K562 (cell line): ENCODE measurements at regions not wholly inside any gene's neighbourhood (a gene's known extent, or its start where the extent isn't known, plus 50 kb on each side); places are given as distances from the start of the nearest gene placed in this dataset.

Experiments
- ATAC-seq: fragments of 200-7000 bp; cut with Tn5 transposase; 3 replicates; pipeline ENCODE4 v1.9.1; 2020; ENCODE audit warnings: moderate library complexity
- BruUV-seq: library from RNA; stranded (reverse); fragments of 400-500 nt; replicated peaks from 2 replicates; lab custom pipeline; 2021; lab: Mats Ljungman, UMichigan
- CTCF ChIA-PET: fragments of 300-600 bp; formaldehyde crosslinking; extraction: SDS; loops from one replicate; lab custom pipeline; 2021; ENCODE audit warnings: low intra/inter-chr PET ratio; lab: Yijun Ruan, JAX
- POLR2A ChIA-PET: fragments of 300-600, 350-650 bp; sonication (Branson Sonifier 250); formaldehyde crosslinking; extraction: SDS; loops from one replicate; lab custom pipeline; 2021; ENCODE audit warnings: antibody characterized with exemption, inconsistent platforms; lab: Yijun Ruan, JAX
- DNase-seq, 4 experiments: peaks; one replicate each; pipeline versions ENCODE4 v3.0.0 to v3.0.0-alpha.2; 2011 to 2018; ENCODE audit warnings: low spot score in 3 of 4, mixed read lengths in 3 of 4; ENCODE audit errors: extremely low read depth in 1 of 4
- FAIRE-seq: peaks from 2 replicates; lab custom pipeline; 2011; peaks lifted over from hg19 to GRCh38; lab: Jason Lieb, UNC
- H2AFZ ChIP-seq: 2 replicates; pipeline ENCODE4 v1.6.0; 2011; ENCODE audit warnings: low read depth, low read length, control low read depth, inconsistent platforms
- H3K27ac ChIP-seq: fragments of 200-600 bp; 3 replicates; pipeline ENCODE4 v1.8.0; 2011; ENCODE audit warnings: low read depth, mild to moderate bottlenecking, control low read depth, inconsistent platforms, low read length, moderate library complexity, mixed read lengths; ENCODE audit errors: extremely low read depth
- H3K27me3 ChIP-seq, 2 experiments: fragments of 300-600 bp in 1 of 2; 2 replicates in 1 of 2; 3 replicates in 1 of 2; pipeline versions ENCODE4 v1.6.0 to v1.8.0; 2011; ENCODE audit warnings: inconsistent platforms in 2 of 2, low read length in 2 of 2, mild to moderate bottlenecking in 1 of 2, mixed read lengths in 1 of 2, moderate library complexity in 1 of 2; ENCODE audit not compliant: control insufficient read depth in 2 of 2, insufficient read depth in 2 of 2
- H3K36me3 ChIP-seq: fragments of 300-600 bp; 3 replicates; pipeline ENCODE4 v1.8.0; 2011; ENCODE audit warnings: mild to moderate bottlenecking, low read length, inconsistent platforms; ENCODE audit not compliant: control insufficient read depth, insufficient read depth
- H3K4me1 ChIP-seq, 2 experiments: fragments of 200-600 bp in 1 of 2; replicated peaks in 1 of 2; 2 replicates in 1 of 2; 3 replicates in 1 of 2; pipeline versions ENCODE4 v1.5.1 to v1.8.0; 2011; ENCODE audit warnings: inconsistent platforms in 2 of 2, low read length in 2 of 2, mild to moderate bottlenecking in 1 of 2, mixed read lengths in 1 of 2, moderate library complexity in 1 of 2; ENCODE audit not compliant: control insufficient read depth in 2 of 2, insufficient read depth in 2 of 2
- H3K4me2 ChIP-seq: 2 replicates; pipeline ENCODE4 v1.6.1; 2011; ENCODE audit warnings: low read length, control low read depth, inconsistent platforms, mixed read lengths; ENCODE audit not compliant: insufficient read depth
- H3K4me3 ChIP-seq: fragments of 200-600 bp; sonication (generic), shearing (Covaris generic); 2 replicates; pipeline ENCODE4 v1.5.1; 2016; ENCODE audit warnings: control low read depth, inconsistent platforms
- H3K79me2 ChIP-seq: fragments of 200-600 bp; 3 replicates; pipeline ENCODE4 v1.8.0; 2011; ENCODE audit warnings: low read length, inconsistent platforms; ENCODE audit not compliant: control insufficient read depth, insufficient read depth
- H3K9ac ChIP-seq, 2 experiments: 2 replicates each; pipeline versions ENCODE4 v1.6.0 to v1.6.1; 2011; ENCODE audit warnings: low read depth in 2 of 2, low read length in 2 of 2, control low read depth in 1 of 2, inconsistent platforms in 1 of 2, mild to moderate bottlenecking in 1 of 2, mixed read lengths in 1 of 2; ENCODE audit not compliant: insufficient read depth in 1 of 2
- H3K9me1 ChIP-seq: one replicate; pipeline ENCODE4 v1.6.0; 2011; ENCODE audit warnings: inconsistent platforms, mild to moderate bottlenecking, low read length, moderate library complexity; ENCODE audit not compliant: control insufficient read depth, insufficient read depth
- H3K9me3 ChIP-seq: replicated peaks from 2 replicates; pipeline ENCODE4 v1.5.1; 2011; ENCODE audit warnings: low read depth, low read length, inconsistent platforms; ENCODE audit not compliant: control insufficient read depth, insufficient read depth
- H4K20me1 ChIP-seq: replicated peaks from 2 replicates; pipeline ENCODE4 v1.6.1; 2011; ENCODE audit warnings: low read length, inconsistent platforms, mixed read lengths; ENCODE audit not compliant: control insufficient read depth, insufficient read depth
- C11orf30 ChIP-seq: fragments of 450-650 bp; IDR thresholded peaks from 2 replicates; pipeline ENCODE4 v1.6.1; 2016; ENCODE audit warnings: low read depth, mild to moderate bottlenecking
- FOSL1 ChIP-seq: fragments of 200-800 bp; sonication (Bioruptor generic); conservative IDR thresholded peaks from 2 replicates; pipeline ENCODE4 v1.6.1; 2016; ENCODE audit warnings: missing genetic modification characterization, missing compliant biosample characterization
- FOXJ2 ChIP-seq: fragments of 200-800 bp; sonication (Bioruptor generic); IDR thresholded peaks from 2 replicates; pipeline ENCODE4 v1.6.1; 2016; ENCODE audit warnings: missing genetic modification characterization, missing compliant biosample characterization
- ILF3 ChIP-seq: fragments of 450-650 bp; IDR thresholded peaks from 2 replicates; pipeline ENCODE4 v1.6.1; 2018; ENCODE audit warnings: antibody characterized with exemption, mild to moderate bottlenecking, moderate library complexity, borderline replicate concordance
- JUND ChIP-seq, 2 experiments: IDR thresholded peaks; 2 replicates in 1 of 2; 3 replicates in 1 of 2; pipeline ENCODE4 v1.6.1; 2011; ENCODE audit warnings: borderline replicate concordance in 2 of 2, low read depth in 2 of 2, low read length in 2 of 2, improper control_type of control experiment in 1 of 2, missing biosample characterization in 1 of 2, missing genetic modification characterization in 1 of 2, missing genetic modification reagents in 1 of 2
- KLF10 ChIP-seq: fragments of 250-450 bp; sonication (Bioruptor Pico); IDR thresholded peaks from 2 replicates; pipeline ENCODE4 v1.6.1; 2021; ENCODE audit warnings: matching md5 sums
- MAFK ChIP-seq: IDR thresholded peaks from 2 replicates; pipeline ENCODE4 v1.6.1; 2011; ENCODE audit warnings: low read length, improper control_type of control experiment
- STAT5B ChIP-seq: fragments of 250-450 bp; sonication (Bioruptor Pico); IDR thresholded peaks from 2 replicates; pipeline ENCODE4 v1.8.0; 2021; ENCODE audit warnings: mild to moderate bottlenecking, inconsistent platforms
- U2AF1 ChIP-seq: fragments of 200-400 bp; formaldehyde crosslinking; optimal IDR thresholded peaks from 2 replicates; pipeline ENCODE3; 2017; ENCODE audit warnings: mild to moderate bottlenecking, low read depth, low read length, moderate library complexity
- XRCC4 ChIP-seq: IDR thresholded peaks from one replicate; pipeline ENCODE4 v1.6.1; 2011; ENCODE audit not compliant: insufficient read depth, insufficient read length; ENCODE audit errors: extremely low read depth
- ZFP30 ChIP-seq: fragments of 250-450 bp; sonication (Bioruptor Pico); IDR thresholded peaks from 2 replicates; pipeline ENCODE4 v1.8.0; 2022; ENCODE audit warnings: moderate library complexity, mild to moderate bottlenecking, inconsistent platforms, borderline replicate concordance
- ZNF232 ChIP-seq: sonication (generic); formaldehyde crosslinking; IDR thresholded peaks from 2 replicates; pipeline ENCODE4 v1.8.0; 2022; ENCODE audit warnings: mild to moderate bottlenecking, missing genetic modification reagents
- WGBS: fragments of 100-300 bp; shearing (Covaris generic); methylation state at CpG from one replicate; pipeline ENCODE4 v1.1.6; 2016; ENCODE audit warnings: low coverage, mixed read lengths; ENCODE audit not compliant: insufficient coverage; ENCODE audit errors: missing lambda C conversion rate; 5-methylcytosine and 5-hydroxymethylcytosine counted together
- in situ Hi-C: fragments of 300-500 bp; cut with MboI; formaldehyde crosslinking; loops from 4 replicates; pipeline ENCODE4 v1.15.0; 2018; ENCODE audit warnings: inconsistent platforms, mixed read lengths
- intact Hi-C: fragments of 100-400 bp; cut with micrococcal nuclease; formaldehyde crosslinking; loops from 2 replicates; pipeline ENCODE4 v1.14.2; 2022
- TF ChIP-seq, protein P1 (sequence below): fragments of 250-450 bp; sonication (Bioruptor Pico); IDR thresholded peaks from 2 replicates; pipeline ENCODE4 v1.9.0; 2021; ENCODE audit warnings: mild to moderate bottlenecking
- TF ChIP-seq, protein P2 (sequence below): fragments of 250-450 bp; sonication (Bioruptor Pico); IDR thresholded peaks from 2 replicates; pipeline ENCODE4 v1.4.0; 2020

DNA sequence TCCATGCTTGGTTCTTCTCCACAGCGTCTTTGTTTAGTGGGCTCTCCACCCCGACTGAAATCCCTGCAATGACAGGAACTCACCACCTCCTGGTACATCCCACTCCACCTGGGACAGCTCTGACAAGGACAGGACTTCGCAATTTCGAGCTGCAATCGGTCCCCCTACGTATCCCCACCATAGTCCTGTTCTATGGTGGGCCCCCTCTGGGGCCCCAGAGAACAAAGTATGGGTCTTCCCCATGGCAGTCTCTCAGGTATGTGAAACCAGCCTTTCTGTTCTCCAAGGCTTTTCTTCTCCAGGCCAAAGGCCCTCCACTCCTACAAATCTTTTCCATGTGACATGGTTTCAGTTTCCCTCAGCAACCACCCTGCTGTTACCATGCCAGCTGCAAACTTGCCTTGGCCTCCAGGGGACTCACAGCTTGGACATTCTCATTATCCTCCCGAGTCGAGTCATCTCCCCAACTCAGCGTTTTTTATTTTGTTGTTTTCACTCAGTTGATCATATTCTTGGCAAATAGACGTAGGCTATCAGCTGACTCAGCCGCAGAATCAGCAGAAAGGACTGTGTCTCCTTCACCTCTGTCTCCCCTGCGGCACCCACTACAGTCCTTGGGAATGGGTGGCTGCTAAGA, 233.3 kb downstream of the OPA1 start:
- Histone ChIP-seq H3K36me3 (no peaks in the 10 kb centered on the region), H3K4me2 (peak overlapping the region; percentile 65), H2AFZ (peak overlapping the region; percentile 84), H3K9ac (peak overlapping the region; percentile 1 to 18; a peak in 2 of 4 replicates), H3K27me3 (no peaks in the 10 kb centered on the region), H3K4me3 (no peak overlapping the region), H3K27ac (0 out of 3 replicates have a peak overlapping the region, but pooled peaks have one; percentile 23), H3K79me2 (no peaks in the 10 kb centered on the region), H3K9me3 (no peaks in the 10 kb centered on the region), H3K4me1 (peaks cover 9 to 30% of the 10 kb centered on the region in 2 experiments; a peak in 4 of 5 replicates), H4K20me1 (no peaks in the 10 kb centered on the region), H3K9me1 (no peaks in the 10 kb centered on the region)
- peak; percentile 67 for FAIRE-seq
- in situ Hi-C loops (no loop called here), intact Hi-C loops (no loop called here)
- peak in 2 of 4 experiments; percentile 39 to 49 for DNase-seq
- CTCF ChIA-PET = no interaction called here
- POLR2A ChIA-PET = interaction anchor here (0.7 to 3.3 kb wide), 7 partner anchors 9 to 312 kb away, joined by 3 to 15 read pairs (median 6); no protein-coding TSS in a partner anchor
- WGBS = 39% methylated on average over 12 of the region's 12 CpGs
- ATAC-seq = peak; percentile 72
- no TSS peak for BruUV-seq
- TF ChIP-seq ZFP30 (CRISPR knock-in tag) (no peak), MAFK (peak; percentile 73), ZNF232 (CRISPR knock-in tag) (no peak), KLF10 (CRISPR knock-in tag) (no peak), ILF3 (no peak), FOSL1 (tag) (peak; percentile 64; the same call in 1 of the 2 replicates), XRCC4 (no peak), STAT5B (no peak), FOXJ2 (peak; percentile 86), U2AF1 (no peak), C11orf30 (peak; percentile 94), JUND (IDR thresholded peaks at IDR 0.05; ENCODE audit: borderline replicate concordance, low read depth, low read length) (peak; percentile 42; the same call in 1 of the 2 replicates), JUND (tag; IDR thresholded peaks at IDR 0.05; ENCODE audit: borderline replicate concordance, low read depth, low read length) (no peak)
- TF ChIP-seq, protein P1, sequence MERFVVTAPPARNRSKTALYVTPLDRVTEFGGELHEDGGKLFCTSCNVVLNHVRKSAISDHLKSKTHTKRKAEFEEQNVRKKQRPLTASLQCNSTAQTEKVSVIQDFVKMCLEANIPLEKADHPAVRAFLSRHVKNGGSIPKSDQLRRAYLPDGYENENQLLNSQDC (CRISPR knock-in tag) = no peak
- TF ChIP-seq, protein P2, sequence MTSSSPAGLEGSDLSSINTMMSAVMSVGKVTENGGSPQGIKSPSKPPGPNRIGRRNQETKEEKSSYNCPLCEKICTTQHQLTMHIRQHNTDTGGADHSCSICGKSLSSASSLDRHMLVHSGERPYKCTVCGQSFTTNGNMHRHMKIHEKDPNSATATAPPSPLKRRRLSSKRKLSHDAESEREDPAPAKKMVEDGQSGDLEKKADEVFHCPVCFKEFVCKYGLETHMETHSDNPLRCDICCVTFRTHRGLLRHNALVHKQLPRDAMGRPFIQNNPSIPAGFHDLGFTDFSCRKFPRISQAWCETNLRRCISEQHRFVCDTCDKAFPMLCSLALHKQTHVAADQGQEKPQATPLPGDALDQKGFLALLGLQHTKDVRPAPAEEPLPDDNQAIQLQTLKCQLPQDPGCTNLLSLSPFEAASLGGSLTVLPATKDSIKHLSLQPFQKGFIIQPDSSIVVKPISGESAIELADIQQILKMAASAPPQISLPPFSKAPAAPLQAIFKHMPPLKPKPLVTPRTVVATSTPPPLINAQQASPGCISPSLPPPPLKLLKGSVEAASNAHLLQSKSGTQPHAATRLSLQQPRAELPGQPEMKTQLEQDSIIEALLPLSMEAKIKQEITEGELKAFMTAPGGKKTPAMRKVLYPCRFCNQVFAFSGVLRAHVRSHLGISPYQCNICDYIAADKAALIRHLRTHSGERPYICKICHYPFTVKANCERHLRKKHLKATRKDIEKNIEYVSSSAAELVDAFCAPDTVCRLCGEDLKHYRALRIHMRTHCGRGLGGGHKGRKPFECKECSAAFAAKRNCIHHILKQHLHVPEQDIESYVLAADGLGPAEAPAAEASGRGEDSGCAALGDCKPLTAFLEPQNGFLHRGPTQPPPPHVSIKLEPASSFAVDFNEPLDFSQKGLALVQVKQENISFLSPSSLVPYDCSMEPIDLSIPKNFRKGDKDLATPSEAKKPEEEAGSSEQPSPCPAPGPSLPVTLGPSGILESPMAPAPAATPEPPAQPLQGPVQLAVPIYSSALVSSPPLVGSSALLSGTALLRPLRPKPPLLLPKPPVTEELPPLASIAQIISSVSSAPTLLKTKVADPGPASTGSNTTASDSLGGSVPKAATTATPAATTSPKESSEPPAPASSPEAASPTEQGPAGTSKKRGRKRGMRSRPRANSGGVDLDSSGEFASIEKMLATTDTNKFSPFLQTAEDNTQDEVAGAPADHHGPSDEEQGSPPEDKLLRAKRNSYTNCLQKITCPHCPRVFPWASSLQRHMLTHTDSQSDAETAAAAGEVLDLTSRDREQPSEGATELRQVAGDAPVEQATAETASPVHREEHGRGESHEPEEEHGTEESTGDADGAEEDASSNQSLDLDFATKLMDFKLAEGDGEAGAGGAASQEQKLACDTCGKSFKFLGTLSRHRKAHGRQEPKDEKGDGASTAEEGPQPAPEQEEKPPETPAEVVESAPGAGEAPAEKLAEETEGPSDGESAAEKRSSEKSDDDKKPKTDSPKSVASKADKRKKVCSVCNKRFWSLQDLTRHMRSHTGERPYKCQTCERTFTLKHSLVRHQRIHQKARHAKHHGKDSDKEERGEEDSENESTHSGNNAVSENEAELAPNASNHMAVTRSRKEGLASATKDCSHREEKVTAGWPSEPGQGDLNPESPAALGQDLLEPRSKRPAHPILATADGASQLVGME (CRISPR knock-in tag) = no peak
